NCI-H1048 (cell line): ENCODE measurements at regions not wholly inside any gene's neighbourhood (a gene's known extent, or its start where the extent isn't known, plus 50 kb on each side); places are given as distances from the start of the nearest gene placed in this dataset.

ENCODE experiments used
- DNase-seq: peaks from one replicate; lab custom pipeline; 2025; lab: John Stamatoyannopoulos, UW

GRCh38 chr20:11296951-11297350 lies 620.7 kb upstream of the BTBD3 start:
- DNase-seq = no peak

DNA sequence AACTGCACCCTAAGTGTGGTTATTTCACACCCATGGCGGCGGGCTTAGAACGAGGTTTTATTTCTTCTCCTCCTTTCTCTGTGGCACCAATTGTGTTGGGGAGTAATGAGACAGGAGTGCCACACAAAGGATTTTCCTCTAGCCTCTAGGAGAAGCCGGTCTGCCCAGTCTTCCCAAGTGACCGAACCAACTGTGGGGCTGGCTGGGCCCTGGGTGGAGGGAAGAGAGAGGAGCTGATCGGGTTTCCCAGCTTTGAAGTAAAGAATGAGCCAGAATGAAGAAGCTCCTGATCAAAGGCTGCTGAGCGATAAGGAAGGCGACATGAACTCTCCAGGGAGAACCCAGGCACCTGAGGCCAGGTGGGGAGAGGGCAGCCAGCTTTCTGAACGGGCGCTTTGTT lies 616.0 kb upstream of the BTBD3 start:
- no peak for DNase-seq

DNA sequence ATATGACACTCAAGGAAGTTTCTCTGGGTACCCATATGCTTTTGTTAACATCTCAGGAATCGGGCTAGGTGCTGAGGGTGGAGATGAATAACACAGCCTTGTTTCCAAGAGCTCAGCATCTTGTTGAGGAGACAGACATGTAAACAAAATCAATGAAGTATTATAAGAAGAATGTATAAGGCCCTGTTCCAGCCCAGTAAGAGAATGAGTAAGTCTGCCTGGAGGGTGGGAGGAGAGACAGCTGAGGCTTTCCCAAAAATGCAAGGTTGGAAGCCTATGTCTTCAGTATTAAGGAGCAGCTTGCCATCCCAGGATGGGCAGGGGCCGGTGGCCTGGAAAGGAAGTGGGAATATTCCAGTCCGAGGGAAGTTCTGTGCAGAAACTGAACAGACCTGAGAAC lies 615.3 kb upstream of the BTBD3 start:
- DNase-seq = no peak

GRCh38 chr20:11304795-11305194 lies 612.9 kb upstream of the BTBD3 start:
- DNase-seq = no peak

GRCh38 chr20:11305406-11305805 lies 612.3 kb upstream of the BTBD3 start:
- no peak for DNase-seq

- no peak for DNase-seq
These were observed 606.0 kb upstream of the BTBD3 start for GRCh38 chr20:11311659-11312224.

DNA sequence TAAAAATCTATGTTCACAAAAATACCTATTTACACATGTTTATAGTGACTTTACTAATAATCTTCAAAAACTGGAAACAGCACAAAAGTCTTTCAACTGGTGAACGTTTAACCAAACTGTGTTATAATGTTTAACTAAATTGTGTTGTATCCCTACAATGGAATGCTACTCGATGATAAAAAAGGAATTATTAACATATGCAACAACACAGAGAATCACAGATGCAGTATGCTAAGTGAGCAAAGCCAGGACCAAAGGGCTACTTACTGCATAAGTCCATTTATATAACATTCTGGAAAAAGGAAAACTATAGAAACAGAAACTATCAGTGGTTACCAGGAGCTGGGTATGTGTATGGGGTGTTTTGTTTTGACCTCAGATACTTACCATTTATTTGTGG lies 602.2 kb upstream of the BTBD3 start:
- no peak for DNase-seq

DNA sequence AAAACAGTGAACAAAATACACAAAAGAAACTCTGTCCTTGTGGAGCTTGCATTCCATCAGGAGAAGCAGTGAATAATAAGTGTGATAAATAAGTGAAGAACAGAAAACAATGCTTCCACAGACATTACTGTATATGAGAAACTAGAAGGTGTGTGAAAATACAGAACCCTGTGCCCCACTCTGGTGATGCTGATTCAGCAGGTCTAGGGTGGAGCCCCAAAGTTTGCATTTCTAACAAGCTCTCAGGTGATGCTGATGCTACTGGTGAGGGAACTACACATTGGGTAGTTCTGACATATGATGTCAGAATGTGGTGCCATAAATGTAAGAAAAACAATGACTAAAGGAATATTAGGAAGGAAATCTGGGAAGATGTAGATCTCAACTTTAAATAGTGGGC lies 601.4 kb upstream of the BTBD3 start:
- DNase-seq = no peak

- no peak for DNase-seq
These were observed 597.7 kb upstream of the BTBD3 start for GRCh38 chr20:11320033-11320432.

DNA sequence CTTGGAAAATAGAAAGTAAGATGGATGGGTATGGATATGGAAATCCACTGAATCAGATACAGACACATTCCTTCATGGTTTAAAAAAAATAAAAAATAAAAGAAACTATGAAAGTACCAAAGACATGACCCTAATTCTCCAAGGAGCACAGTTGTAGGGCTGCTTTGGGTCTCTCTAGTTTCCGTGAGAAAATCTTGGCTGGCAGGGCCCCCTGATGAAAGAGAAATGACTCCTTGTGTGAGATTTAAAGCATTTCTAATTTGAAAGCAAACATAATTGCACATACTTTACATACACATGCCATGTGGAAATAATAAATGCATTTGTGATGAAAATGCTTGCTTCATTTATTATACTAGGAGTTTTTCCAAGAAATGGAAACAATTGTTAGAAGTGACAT lies 593.9 kb upstream of the BTBD3 start:
- DNase-seq = no peak

GRCh38 chr20:11324990-11325389 lies 592.7 kb upstream of the BTBD3 start:
- DNase-seq = no peak

DNA sequence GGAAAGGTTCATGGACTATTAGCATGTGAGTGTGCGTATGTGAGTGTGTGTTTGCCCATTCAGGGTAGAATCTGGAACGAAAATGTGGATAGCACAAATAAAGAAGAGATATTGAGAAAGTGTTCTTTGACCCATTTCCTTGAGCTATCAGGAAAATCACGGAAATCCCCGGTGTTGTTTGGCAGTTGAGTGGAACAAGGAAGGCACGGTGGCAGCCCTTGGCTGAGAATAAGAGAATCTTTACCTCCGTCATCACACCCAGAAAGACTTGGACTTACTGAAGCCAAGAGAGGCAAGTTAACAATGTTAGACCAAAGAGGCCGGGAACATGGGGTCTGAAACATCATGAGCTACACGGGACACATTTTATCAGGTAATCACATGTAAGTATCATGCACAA lies 588.9 kb upstream of the BTBD3 start:
- no peak for DNase-seq

- no peak for DNase-seq
These were observed 588.4 kb upstream of the BTBD3 start for GRCh38 chr20:11329271-11329670.

DNA sequence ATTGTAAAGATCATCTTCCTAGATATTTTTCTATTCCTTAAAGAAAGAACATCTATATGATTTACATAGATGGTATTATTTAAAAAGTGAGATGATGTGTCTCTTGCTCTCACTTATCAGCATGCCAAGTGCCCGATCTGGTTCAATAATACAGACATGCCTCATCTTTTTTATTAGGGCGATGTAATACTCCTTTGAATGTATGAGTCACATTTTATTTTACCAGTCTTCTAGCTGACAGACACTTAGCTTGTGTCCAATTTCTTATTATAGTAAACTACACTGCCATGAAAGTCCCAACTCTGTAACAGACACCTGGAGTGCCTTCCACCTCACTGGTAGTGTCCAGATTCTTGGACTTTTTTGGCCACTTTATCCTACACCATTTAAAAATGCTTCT lies 586.6 kb upstream of the BTBD3 start:
- no peak for DNase-seq

- DNase-seq = no peak
These were observed 585.3 kb upstream of the BTBD3 start for GRCh38 chr20:11332381-11332780.

DNA sequence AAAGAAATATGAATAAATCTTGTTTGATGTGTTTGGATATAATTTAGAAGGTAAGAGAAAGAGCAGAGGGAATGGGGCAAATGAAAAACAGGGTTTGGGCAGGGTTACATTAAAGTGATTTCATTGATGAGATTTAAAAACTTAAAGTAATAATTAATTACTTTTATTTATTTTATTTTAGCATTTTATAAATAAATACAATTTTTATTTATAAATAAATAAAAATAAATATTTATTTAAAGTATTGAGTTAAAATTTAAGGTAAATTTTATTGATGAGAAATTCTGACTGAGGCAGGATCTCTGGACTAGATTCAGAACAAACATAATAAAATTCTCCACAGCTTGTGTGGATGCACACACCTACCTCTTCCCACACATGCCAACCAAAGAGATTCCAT lies 584.1 kb upstream of the BTBD3 start:
- no peak for DNase-seq

- no peak for DNase-seq
These were observed 580.1 kb upstream of the BTBD3 start for GRCh38 chr20:11337361-11338130.

- DNase-seq = no peak
These were observed 579.0 kb upstream of the BTBD3 start for GRCh38 chr20:11338496-11339306.

DNA sequence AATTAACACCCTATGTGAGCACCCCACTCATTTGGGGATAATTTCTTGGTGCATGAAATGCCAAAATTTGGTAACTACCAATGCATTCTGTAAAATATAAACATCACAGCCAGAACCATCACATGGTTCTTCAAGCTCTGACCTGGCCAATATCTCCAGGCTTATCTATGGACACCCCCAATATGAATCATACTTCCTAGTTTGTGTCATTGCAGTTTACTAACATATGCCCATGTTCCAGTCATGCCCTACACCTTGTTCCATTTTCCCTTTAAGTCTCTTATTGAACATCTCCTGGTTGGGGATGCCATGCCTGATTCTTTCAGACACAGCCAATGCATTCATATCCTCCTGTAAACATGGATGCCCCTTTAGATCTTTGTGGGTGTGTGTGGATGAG lies 572.8 kb upstream of the BTBD3 start:
- DNase-seq = no peak

- DNase-seq = no peak
These were observed 570.0 kb upstream of the BTBD3 start for GRCh38 chr20:11347738-11348137.

GRCh38 chr20:11350126-11351005 lies 567.3 kb upstream of the BTBD3 start:
- no peak for DNase-seq

DNA sequence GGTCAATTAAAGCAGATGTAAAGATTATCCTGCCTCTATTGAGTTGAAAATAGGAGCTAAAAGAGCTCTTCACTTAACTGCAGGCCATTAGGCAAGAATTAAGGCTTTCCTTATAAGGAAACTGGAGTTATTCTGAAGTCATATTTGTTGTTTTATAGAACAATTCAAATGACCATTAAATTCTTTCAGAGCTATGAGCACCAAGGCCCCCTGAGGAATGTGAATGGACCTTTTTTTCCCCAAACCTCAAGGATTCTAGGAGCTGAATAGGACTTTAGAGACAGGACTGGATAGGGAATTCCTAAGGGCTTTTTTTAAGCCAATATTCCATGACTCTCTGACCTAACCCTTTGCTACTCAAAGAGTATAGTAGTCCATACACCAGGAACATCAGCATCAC lies 565.7 kb upstream of the BTBD3 start:
- no peak for DNase-seq
